ENCODE measurements at regions not wholly inside any gene's neighbourhood (a gene's known extent, or its start where the extent isn't known, plus 50 kb on each side); places are given as distances from the start of the nearest gene placed in this dataset.

- H4K20me1 ChIP-seq (ENCODE audit: insufficient read depth) = no peaks in the 10 kb centered on the region
- TF ChIP-seq EP300 (conservative IDR thresholded peaks at IDR 0.05; ENCODE audit: poor library complexity, severe bottlenecking) (no peak), TAF1 (IDR thresholded peaks at IDR 0.05; ENCODE audit: low read depth) (no peak), CTCF (IDR thresholded peaks at IDR 0.05; ENCODE audit: poor library complexity, severe bottlenecking) (no peak), SMC3 (conservative IDR thresholded peaks at IDR 0.05; ENCODE audit: poor library complexity) (no peak)
- H3K27me3 ChIP-seq (ENCODE audit: insufficient read depth, low read depth, low read length) = no peaks in the 10 kb centered on the region
- H3F3A ChIP-seq (ENCODE audit: insufficient read depth, low read length, poor library complexity, severe bottlenecking) = no peaks in the 10 kb centered on the region
- H3K4me2 ChIP-seq (ENCODE audit: low read length) = no peak overlapping the region
- H3K36me3 ChIP-seq (ENCODE audit: insufficient read depth, low read length) = no peaks in the 10 kb centered on the region
- H2AFZ ChIP-seq (ENCODE audit: low read depth, low read length) = no peak overlapping the region
- H3K9me3 ChIP-seq (ENCODE audit: low read length) = no peaks in the 10 kb centered on the region
- H3K9me2 ChIP-seq (ENCODE audit: insufficient read depth, low read length) = no peaks in the 10 kb centered on the region
- no peak overlapping the region for H3K4me3 ChIP-seq (ENCODE audit: low read length)
- no peak overlapping the region for H3K9ac ChIP-seq (ENCODE audit: low read length)
- no peak overlapping the region for H3K27ac ChIP-seq (ENCODE audit: low read length)
- H3K79me2 ChIP-seq (replicated peaks; ENCODE audit: insufficient read depth, low read length) = no peaks in the 10 kb centered on the region
Observed at GRCh38 chr6:167684276-167685104, 142.2 kb upstream of the AFDN start.

GRCh38 chr6:167685654-167686053, 141.1 kb upstream of the AFDN start:
- Histone ChIP-seq H3K27ac (ENCODE audit: low read length) (no peak overlapping the region), H3K9me2 (ENCODE audit: insufficient read depth, low read length) (no peaks in the 10 kb centered on the region), H4K20me1 (ENCODE audit: insufficient read depth) (no peaks in the 10 kb centered on the region), H3K9me3 (ENCODE audit: low read length) (no peaks in the 10 kb centered on the region), H2AFZ (ENCODE audit: low read depth, low read length) (no peak overlapping the region), H3K36me3 (ENCODE audit: insufficient read depth, low read length) (no peaks in the 10 kb centered on the region), H3K79me2 (replicated peaks; ENCODE audit: insufficient read depth, low read length) (no peaks in the 10 kb centered on the region), H3F3A (ENCODE audit: insufficient read depth, low read length, poor library complexity, severe bottlenecking) (no peaks in the 10 kb centered on the region), H3K4me2 (ENCODE audit: low read length) (no peak overlapping the region), H3K27me3 (ENCODE audit: insufficient read depth, low read depth, low read length) (no peaks in the 10 kb centered on the region), H3K4me3 (ENCODE audit: low read length) (no peak overlapping the region), H3K9ac (ENCODE audit: low read length) (no peak overlapping the region)
- no peak for TF ChIP-seq POLR2AphosphoS5 (IDR thresholded peaks at IDR 0.05)
- no peak for TF ChIP-seq EZH2 (IDR thresholded peaks at IDR 0.05; ENCODE audit: borderline replicate concordance, insufficient read depth, low read length, poor library complexity, severe bottlenecking)
- TF ChIP-seq, protein P1, sequence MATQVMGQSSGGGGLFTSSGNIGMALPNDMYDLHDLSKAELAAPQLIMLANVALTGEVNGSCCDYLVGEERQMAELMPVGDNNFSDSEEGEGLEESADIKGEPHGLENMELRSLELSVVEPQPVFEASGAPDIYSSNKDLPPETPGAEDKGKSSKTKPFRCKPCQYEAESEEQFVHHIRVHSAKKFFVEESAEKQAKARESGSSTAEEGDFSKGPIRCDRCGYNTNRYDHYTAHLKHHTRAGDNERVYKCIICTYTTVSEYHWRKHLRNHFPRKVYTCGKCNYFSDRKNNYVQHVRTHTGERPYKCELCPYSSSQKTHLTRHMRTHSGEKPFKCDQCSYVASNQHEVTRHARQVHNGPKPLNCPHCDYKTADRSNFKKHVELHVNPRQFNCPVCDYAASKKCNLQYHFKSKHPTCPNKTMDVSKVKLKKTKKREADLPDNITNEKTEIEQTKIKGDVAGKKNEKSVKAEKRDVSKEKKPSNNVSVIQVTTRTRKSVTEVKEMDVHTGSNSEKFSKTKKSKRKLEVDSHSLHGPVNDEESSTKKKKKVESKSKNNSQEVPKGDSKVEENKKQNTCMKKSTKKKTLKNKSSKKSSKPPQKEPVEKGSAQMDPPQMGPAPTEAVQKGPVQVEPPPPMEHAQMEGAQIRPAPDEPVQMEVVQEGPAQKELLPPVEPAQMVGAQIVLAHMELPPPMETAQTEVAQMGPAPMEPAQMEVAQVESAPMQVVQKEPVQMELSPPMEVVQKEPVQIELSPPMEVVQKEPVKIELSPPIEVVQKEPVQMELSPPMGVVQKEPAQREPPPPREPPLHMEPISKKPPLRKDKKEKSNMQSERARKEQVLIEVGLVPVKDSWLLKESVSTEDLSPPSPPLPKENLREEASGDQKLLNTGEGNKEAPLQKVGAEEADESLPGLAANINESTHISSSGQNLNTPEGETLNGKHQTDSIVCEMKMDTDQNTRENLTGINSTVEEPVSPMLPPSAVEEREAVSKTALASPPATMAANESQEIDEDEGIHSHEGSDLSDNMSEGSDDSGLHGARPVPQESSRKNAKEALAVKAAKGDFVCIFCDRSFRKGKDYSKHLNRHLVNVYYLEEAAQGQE (IDR thresholded peaks at IDR 0.05; ENCODE audit: borderline replicate concordance) = no peak
- TF ChIP-seq CTCF (IDR thresholded peaks at IDR 0.05; ENCODE audit: poor library complexity, severe bottlenecking) = no peak
- TF ChIP-seq SMC3 (conservative IDR thresholded peaks at IDR 0.05; ENCODE audit: poor library complexity) = no peak
